Testis (tissue), 2 donors: ENCODE measurements at regions not wholly inside any gene's neighbourhood (a gene's known extent, or its start where the extent isn't known, plus 50 kb on each side); places are given as distances from the start of the nearest gene placed in this dataset.

Experiments used
- DNase-seq: peaks from one replicate; pipeline ENCODE4 v3.0.0-alpha.2; 2019
- H3K27ac ChIP-seq, 2 donors: fragments of 200-600 bp; sonication (generic); one replicate each; pipeline ENCODE4 v1.5.1; 2019
- H3K27me3 ChIP-seq: fragments of 200-600 bp; sonication (generic); one replicate; pipeline ENCODE4 v1.5.1; 2019
- H3K36me3 ChIP-seq: fragments of 200-600 bp; sonication (generic); one replicate; pipeline ENCODE4 v1.5.1; 2017; ENCODE audit warnings: low read depth; ENCODE audit errors: missing control alignments
- H3K4me1 ChIP-seq: fragments of 200-600 bp; sonication (generic); one replicate; pipeline ENCODE4 v1.5.1; 2019
- H3K4me3 ChIP-seq, 2 donors: fragments of 200-600 bp; sonication (generic); one replicate each; pipeline ENCODE4 v1.5.1; 2017 to 2019
- H3K9me3 ChIP-seq: fragments of 200-600 bp; sonication (generic); one replicate; pipeline ENCODE4 v1.5.1; 2017
- CTCF ChIP-seq, 3 experiments: fragments of 450-650 bp in 2 of 3; fragments of 200-600 bp in 1 of 3; sonication (generic) in 1 of 3; IDR thresholded peaks; one replicate each; pipeline ENCODE4 v1.5.1; 2016 to 2019; ENCODE audit warnings: antibody characterized with exemption in 3 of 3, mild to moderate bottlenecking in 2 of 3, moderate library complexity in 1 of 3
- POLR2A ChIP-seq: fragments of 450-650 bp; IDR thresholded peaks from one replicate; pipeline ENCODE4 v1.6.1; 2017; ENCODE audit warnings: antibody characterized with exemption, mild to moderate bottlenecking, moderate library complexity
- WGBS, 2 donors: methylation state at CpG; one replicate each; pipeline ENCODE4 v1.1.5; 2018; 5-methylcytosine and 5-hydroxymethylcytosine counted together
- intact Hi-C: fragments of 100-400 bp; cut with DNase I; formaldehyde crosslinking; loops from one replicate; pipeline ENCODE4 v1.15.1; 2023; ENCODE audit warnings: low total_unique reads

- WGBS, 2 donors: 91 to 95% methylated on average over 2 of the region's 2 CpGs
- no peaks in the 10 kb centered on the region for H3K36me3 ChIP-seq
- no peaks in the 10 kb centered on the region for H3K4me1 ChIP-seq
- TF ChIP-seq CTCF (IDR thresholded peaks at IDR 0.05) (no peak), POLR2A (no peak)
- H3K9me3 ChIP-seq: no peaks in the 10 kb centered on the region
- no peak overlapping the region for H3K27ac ChIP-seq
- intact Hi-C loops: no loop called here
- no peaks in the 10 kb centered on the region for H3K27me3 ChIP-seq
- no peak overlapping the region for H3K4me3 ChIP-seq
- DNase-seq: no peak
Measured at GRCh38 chr1:199693724-199694123, 333.8 kb upstream of the NR5A2 start.

DNA sequence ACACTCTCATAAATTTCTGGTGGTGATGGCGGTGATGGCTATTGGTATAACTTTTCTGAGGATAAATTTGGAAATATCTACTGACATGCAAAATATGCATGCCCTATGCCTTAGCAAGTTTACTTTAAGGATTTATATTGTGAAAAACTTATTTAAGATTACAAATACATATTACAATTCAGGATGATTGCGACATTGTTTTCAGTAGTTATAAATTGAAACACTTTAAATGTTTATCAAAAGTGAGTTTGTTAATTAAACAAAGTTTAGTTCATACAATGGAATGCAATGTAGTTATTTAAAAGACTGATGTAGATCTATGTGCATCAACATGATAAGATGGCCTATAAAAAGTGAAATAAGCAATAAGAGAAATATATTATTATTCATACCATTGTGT, 331.3 kb upstream of the NR5A2 start:
- H3K9me3 ChIP-seq: no peaks in the 10 kb centered on the region
- no peaks in the 10 kb centered on the region for H3K4me1 ChIP-seq
- DNase-seq: no peak
- no peaks in the 10 kb centered on the region for H3K27me3 ChIP-seq
- H3K27ac ChIP-seq: no peak overlapping the region
- intact Hi-C loops: no loop called here
- no peak for TF ChIP-seq POLR2A
- TF ChIP-seq CTCF (IDR thresholded peaks at IDR 0.05): no peak
- H3K36me3 ChIP-seq: no peaks in the 10 kb centered on the region
- H3K4me3 ChIP-seq: no peak overlapping the region
- 90 to 96% methylated on average over 2 of the region's 2 CpGs for WGBS, 2 donors

GRCh38 chr1:199698222-199698621, 329.3 kb upstream of the NR5A2 start:
- TF ChIP-seq CTCF (IDR thresholded peaks at IDR 0.05) (no peak), POLR2A (no peak)
- H3K9me3 ChIP-seq: no peaks in the 10 kb centered on the region
- no peaks in the 10 kb centered on the region for H3K4me1 ChIP-seq
- DNase-seq: no peak
- intact Hi-C loops: no loop called here
- no peak overlapping the region for H3K4me3 ChIP-seq
- no peak overlapping the region for H3K27ac ChIP-seq
- no peaks in the 10 kb centered on the region for H3K27me3 ChIP-seq
- no peaks in the 10 kb centered on the region for H3K36me3 ChIP-seq

DNA sequence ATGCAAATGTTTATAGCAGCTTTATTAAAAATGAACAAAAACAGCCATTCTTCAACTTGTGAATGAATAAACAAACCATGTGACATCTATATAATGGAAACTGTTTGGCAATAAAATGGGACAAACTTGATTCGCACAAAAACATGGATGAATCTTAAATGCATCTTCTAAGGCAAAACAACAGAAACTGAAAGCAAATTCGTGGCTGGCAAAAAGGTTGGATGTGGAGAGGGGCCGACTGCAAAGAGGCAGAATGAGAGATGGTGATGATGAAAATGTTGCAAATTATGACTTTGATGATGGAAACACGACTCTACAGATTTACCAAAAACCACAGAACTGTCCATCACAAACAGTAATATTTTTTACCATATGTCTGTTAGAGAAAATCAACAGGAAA, 327.0 kb upstream of the NR5A2 start:
- WGBS, 2 donors: 70 to 85% methylated on average over 4 of the region's 4 CpGs
- intact Hi-C loops: no loop called here
- no peak overlapping the region for H3K27ac ChIP-seq
- no peak overlapping the region for H3K4me3 ChIP-seq
- no peak for DNase-seq
- TF ChIP-seq POLR2A (no peak), CTCF (IDR thresholded peaks at IDR 0.05) (no peak)
- no peaks in the 10 kb centered on the region for H3K9me3 ChIP-seq
- H3K27me3 ChIP-seq: no peaks in the 10 kb centered on the region
- H3K36me3 ChIP-seq: no peaks in the 10 kb centered on the region
- no peaks in the 10 kb centered on the region for H3K4me1 ChIP-seq

- DNase-seq: no peak
- WGBS, 2 donors: 83 to 86% methylated on average over 2 of the region's 2 CpGs
- H3K36me3 ChIP-seq: no peaks in the 10 kb centered on the region
- H3K4me3 ChIP-seq: no peak overlapping the region
- no peaks in the 10 kb centered on the region for H3K27me3 ChIP-seq
- no peak overlapping the region for H3K27ac ChIP-seq
- H3K9me3 ChIP-seq: no peaks in the 10 kb centered on the region
- intact Hi-C loops: no loop called here
- H3K4me1 ChIP-seq: no peaks in the 10 kb centered on the region
- TF ChIP-seq CTCF (IDR thresholded peaks at IDR 0.05): no peak
- no peak for TF ChIP-seq POLR2A
Measured at GRCh38 chr1:199701726-199702125, 325.8 kb upstream of the NR5A2 start.
